ENCODE measurements at regions not wholly inside any gene's neighbourhood (a gene's known extent, or its start where the extent isn't known, plus 50 kb on each side); places are given as distances from the start of the nearest gene placed in this dataset.

GRCh38 chr5:128591598-128592455, 53.8 kb upstream of the FBN2 start:
- DNase-seq (ENCODE audit: low spot score): no peak

GRCh38 chr5:128596071-128596470, 58.0 kb upstream of the FBN2 start:
- no peak for DNase-seq (ENCODE audit: low spot score)

- no peak for DNase-seq (ENCODE audit: low spot score)
These were observed 59.1 kb upstream of the FBN2 start for GRCh38 chr5:128597156-128597555.

GRCh38 chr5:128613128-128613527, 75.1 kb upstream of the FBN2 start:
- no peak for DNase-seq (ENCODE audit: low spot score)

- DNase-seq (ENCODE audit: low spot score): no peak
These were observed 75.7 kb upstream of the FBN2 start for GRCh38 chr5:128613766-128614165.

- no peak for DNase-seq (ENCODE audit: low spot score)
These were observed 77.5 kb upstream of the FBN2 start for GRCh38 chr5:128615578-128615977.

- DNase-seq (ENCODE audit: low spot score): no peak
These were observed 88.6 kb upstream of the FBN2 start for GRCh38 chr5:128626536-128627090.

GRCh38 chr5:128627939-128628338, 89.9 kb upstream of the FBN2 start:
- no peak for DNase-seq (ENCODE audit: low spot score)

GRCh38 chr5:128629157-128629556, 91.1 kb upstream of the FBN2 start:
- DNase-seq (ENCODE audit: low spot score): no peak

- DNase-seq (ENCODE audit: low spot score): no peak
These were observed 92.1 kb upstream of the FBN2 start for GRCh38 chr5:128630121-128630520.

GRCh38 chr5:128631771-128632170, 93.7 kb upstream of the FBN2 start:
- DNase-seq (ENCODE audit: low spot score): no peak

- DNase-seq (ENCODE audit: low spot score): no peak
These were observed 94.2 kb upstream of the FBN2 start for GRCh38 chr5:128632264-128632663.

- no peak for DNase-seq (ENCODE audit: low spot score)
These were observed 95.9 kb upstream of the FBN2 start for GRCh38 chr5:128633901-128634300.

GRCh38 chr5:128635379-128635778, 97.3 kb upstream of the FBN2 start:
- no peak for DNase-seq (ENCODE audit: low spot score)

GRCh38 chr5:128636361-128636760, 98.3 kb upstream of the FBN2 start:
- DNase-seq (ENCODE audit: low spot score): no peak

GRCh38 chr5:128637031-128637430, 99.0 kb upstream of the FBN2 start:
- peak; percentile 33 for DNase-seq (ENCODE audit: low spot score)

- DNase-seq (ENCODE audit: low spot score): no peak
These were observed 103.8 kb upstream of the FBN2 start for GRCh38 chr5:128641861-128642260.

GRCh38 chr5:128644863-128645262, 106.8 kb upstream of the FBN2 start:
- no peak for DNase-seq (ENCODE audit: low spot score)

GRCh38 chr5:128645581-128645980, 107.5 kb upstream of the FBN2 start:
- no peak for DNase-seq (ENCODE audit: low spot score)

GRCh38 chr5:128646176-128646575, 108.1 kb upstream of the FBN2 start:
- DNase-seq (ENCODE audit: low spot score): no peak

GRCh38 chr5:128649192-128649591, 111.1 kb upstream of the FBN2 start:
- DNase-seq (ENCODE audit: low spot score): peak; percentile 7

- DNase-seq (ENCODE audit: low spot score): no peak
These were observed 125.0 kb upstream of the FBN2 start for GRCh38 chr5:128662997-128663396.

- DNase-seq (ENCODE audit: low spot score): no peak
These were observed 127.8 kb upstream of the FBN2 start for GRCh38 chr5:128665747-128666355.
